ENCODE measurements at regions not wholly inside any gene's neighbourhood (a gene's known extent, or its start where the extent isn't known, plus 50 kb on each side); places are given as distances from the start of the nearest gene placed in this dataset.

- no peak for TF ChIP-seq EZH2 (IDR thresholded peaks at IDR 0.05; ENCODE audit: borderline replicate concordance, low read depth, low read length, severe bottlenecking)
- TF ChIP-seq, protein P1, sequence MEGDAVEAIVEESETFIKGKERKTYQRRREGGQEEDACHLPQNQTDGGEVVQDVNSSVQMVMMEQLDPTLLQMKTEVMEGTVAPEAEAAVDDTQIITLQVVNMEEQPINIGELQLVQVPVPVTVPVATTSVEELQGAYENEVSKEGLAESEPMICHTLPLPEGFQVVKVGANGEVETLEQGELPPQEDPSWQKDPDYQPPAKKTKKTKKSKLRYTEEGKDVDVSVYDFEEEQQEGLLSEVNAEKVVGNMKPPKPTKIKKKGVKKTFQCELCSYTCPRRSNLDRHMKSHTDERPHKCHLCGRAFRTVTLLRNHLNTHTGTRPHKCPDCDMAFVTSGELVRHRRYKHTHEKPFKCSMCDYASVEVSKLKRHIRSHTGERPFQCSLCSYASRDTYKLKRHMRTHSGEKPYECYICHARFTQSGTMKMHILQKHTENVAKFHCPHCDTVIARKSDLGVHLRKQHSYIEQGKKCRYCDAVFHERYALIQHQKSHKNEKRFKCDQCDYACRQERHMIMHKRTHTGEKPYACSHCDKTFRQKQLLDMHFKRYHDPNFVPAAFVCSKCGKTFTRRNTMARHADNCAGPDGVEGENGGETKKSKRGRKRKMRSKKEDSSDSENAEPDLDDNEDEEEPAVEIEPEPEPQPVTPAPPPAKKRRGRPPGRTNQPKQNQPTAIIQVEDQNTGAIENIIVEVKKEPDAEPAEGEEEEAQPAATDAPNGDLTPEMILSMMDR (IDR thresholded peaks at IDR 0.05; ENCODE audit: extremely low read depth in 1 of 2, insufficient read depth in 1 of 2, low read depth in 1 of 2, low read length in 2 of 2) = no peak
These were observed 118.9 kb upstream of the ADRA1B start for GRCh38 chr5:159797261-159797970.
